ENCODE measurements at regions not wholly inside any gene's neighbourhood (a gene's known extent, or its start where the extent isn't known, plus 50 kb on each side); places are given as distances from the start of the nearest gene placed in this dataset.
"Not testable (repeated sequence)": the region's sequence is repeated elsewhere in the genome, so short reads cannot be mapped to it uniquely, and the experiment has no call there.

- DNase-seq = no peak
Measured at GRCh38 chr21:28150778-28151177, 841.9 kb downstream of the LTN1 start.

GRCh38 chr21:28148400-28149064 is 844.1 kb downstream of the LTN1 start:
- no peak for DNase-seq

GRCh38 chr21:28144653-28145052 is 848.0 kb downstream of the LTN1 start:
- DNase-seq = no peak

- no peak for DNase-seq
Measured at GRCh38 chr21:28144089-28144488, 848.6 kb downstream of the LTN1 start.

GRCh38 chr21:28142697-28143096 is 850.0 kb downstream of the LTN1 start:
- no peak for DNase-seq

GRCh38 chr21:28138272-28138671 is 854.4 kb downstream of the LTN1 start:
- no peak for DNase-seq

GRCh38 chr21:28136656-28137255 is 855.9 kb downstream of the LTN1 start:
- no peak for DNase-seq

GRCh38 chr21:28135646-28136045 is 857.0 kb downstream of the LTN1 start:
- no peak for DNase-seq

- no peak for DNase-seq
Measured at GRCh38 chr21:28133116-28133515, 859.6 kb downstream of the LTN1 start.

- DNase-seq = no peak
Measured at GRCh38 chr21:28132713-28133112, 860.0 kb downstream of the LTN1 start.

- no peak for DNase-seq
Measured at GRCh38 chr21:28127175-28127785, 865.4 kb downstream of the LTN1 start.

- no peak for DNase-seq
Measured at GRCh38 chr21:28126521-28127174, 866.0 kb downstream of the LTN1 start.

- DNase-seq = no peak
Measured at GRCh38 chr21:28124541-28124940, 868.1 kb downstream of the LTN1 start.

GRCh38 chr21:28118570-28118969 is 874.1 kb downstream of the LTN1 start:
- no peak for DNase-seq

GRCh38 chr21:28114986-28115385 is 877.7 kb downstream of the LTN1 start:
- DNase-seq = not testable (repeated sequence)

GRCh38 chr21:28113718-28114117 is 879.0 kb downstream of the LTN1 start:
- DNase-seq = no peak

GRCh38 chr21:28112511-28112910 is 880.2 kb downstream of the LTN1 start:
- no peak for DNase-seq

- no peak for DNase-seq
Measured at GRCh38 chr21:28111151-28111619, 881.5 kb downstream of the LTN1 start.

- no peak for DNase-seq
Measured at GRCh38 chr21:28110716-28111115, 882.0 kb downstream of the LTN1 start.

- DNase-seq = no peak
Measured at GRCh38 chr21:28110074-28110473, 882.6 kb downstream of the LTN1 start.

- no peak for DNase-seq
Measured at GRCh38 chr21:28106370-28106890, 886.2 kb downstream of the LTN1 start.

- DNase-seq = no peak
Measured at GRCh38 chr21:28104346-28104745, 888.3 kb downstream of the LTN1 start.

GRCh38 chr21:28100366-28100765 is 892.3 kb downstream of the LTN1 start:
- DNase-seq = no peak
